IMR-90 (cell line): ENCODE measurements at regions not wholly inside any gene's neighbourhood (a gene's known extent, or its start where the extent isn't known, plus 50 kb on each side); places are given as distances from the start of the nearest gene placed in this dataset.
A peak's percentile ranks its signal among the peaks of the same experiment; 100 is the strongest.

Experiments used
- ATAC-seq: fragments of 200-7000 bp; cut with Tn5 transposase; 2 replicates; pipeline ENCODE4 v1.9.1; 2020; ENCODE audit warnings: low read depth, mild to moderate bottlenecking, moderate library complexity
- BruUV-seq: library from RNA; stranded (reverse); fragments of 400-500 nt; replicated peaks from 2 replicates; lab custom pipeline; 2021; lab: Mats Ljungman, UMichigan
- CTCF ChIA-PET: fragments of 300-600 bp; formaldehyde crosslinking; extraction: SDS; loops from one replicate; lab custom pipeline; 2021; ENCODE audit warnings: antibody characterized with exemption; lab: Yijun Ruan, JAX
- POLR2A ChIA-PET: fragments of 300-600 bp; sonication (Branson Sonifier 250); formaldehyde crosslinking; loops from one replicate; lab custom pipeline; 2022; ENCODE audit warnings: antibody characterized with exemption; ENCODE audit not compliant: unreplicated experiment; lab: Charles Lee
- DNase-seq: peaks from one replicate; pipeline ENCODE4 v3.0.0; 2013
- H2AFZ ChIP-seq: replicated peaks from 2 replicates; pipeline ENCODE3; 2013; ENCODE audit warnings: low read length, mild to moderate bottlenecking; ENCODE audit not compliant: poor library complexity
- H2AK5ac ChIP-seq: 2 replicates; pipeline ENCODE4 v1.6.1; 2013; ENCODE audit warnings: low read depth, low read length, inconsistent platforms
- H2AK9ac ChIP-seq: replicated peaks from 2 replicates; pipeline ENCODE3; 2013; ENCODE audit warnings: mild to moderate bottlenecking, low read depth, low read length, moderate library complexity; ENCODE audit not compliant: poor library complexity
- H2BK120ac ChIP-seq: 2 replicates; pipeline ENCODE4 v1.6.1; 2013; ENCODE audit warnings: low read depth, low read length, inconsistent platforms
- H2BK15ac ChIP-seq: 3 replicates; pipeline ENCODE4 v1.6.1; 2013; ENCODE audit warnings: low read depth, low read length, inconsistent platforms
- H2BK20ac ChIP-seq: 2 replicates; pipeline ENCODE4 v1.6.1; 2013; ENCODE audit warnings: low read depth, mild to moderate bottlenecking, inconsistent platforms, low read length, moderate library complexity
- H2BK5ac ChIP-seq: 2 replicates; pipeline ENCODE4 v1.6.1; 2013; ENCODE audit warnings: mild to moderate bottlenecking, low read depth, low read length, inconsistent platforms; ENCODE audit not compliant: poor library complexity, severe bottlenecking
- H3K14ac ChIP-seq: replicated peaks from 2 replicates; pipeline ENCODE4 v1.6.1; 2013; ENCODE audit warnings: low read depth, low read length, inconsistent platforms
- H3K18ac ChIP-seq: 2 replicates; pipeline ENCODE4 v1.6.1; 2013; ENCODE audit warnings: low read depth, low read length, control low read depth
- H3K23ac ChIP-seq: 2 replicates; pipeline ENCODE4 v1.6.1; 2013; ENCODE audit warnings: low read depth, low read length, inconsistent platforms
- H3K27ac ChIP-seq: 2 replicates; pipeline ENCODE4 v1.5.1; 2013; ENCODE audit warnings: mild to moderate bottlenecking, control low read depth, low read length; ENCODE audit not compliant: insufficient read depth
- H3K27me3 ChIP-seq: 2 replicates; pipeline ENCODE4 v1.6.1; 2013; ENCODE audit warnings: low read length; ENCODE audit not compliant: control insufficient read depth, insufficient read depth
- H3K36me3 ChIP-seq: 2 replicates; pipeline ENCODE4 v1.6.1; 2013; ENCODE audit warnings: low read length, mixed read lengths; ENCODE audit not compliant: control insufficient read depth, insufficient read depth
- H3K4ac ChIP-seq: 2 replicates; pipeline ENCODE4 v1.6.1; 2013; ENCODE audit warnings: low read depth, low read length, inconsistent platforms
- H3K4me1 ChIP-seq: 2 replicates; pipeline ENCODE4 v1.6.1; 2013; ENCODE audit warnings: low read length, mixed read lengths; ENCODE audit not compliant: control insufficient read depth, insufficient read depth
- H3K4me2 ChIP-seq: 2 replicates; pipeline ENCODE4 v1.6.1; 2013; ENCODE audit warnings: low read depth, mild to moderate bottlenecking, control low read depth, low read length, moderate library complexity
- H3K4me3 ChIP-seq: 2 replicates; pipeline ENCODE4 v1.5.1; 2013; ENCODE audit warnings: low read depth, mild to moderate bottlenecking, control low read depth, low read length, moderate library complexity; ENCODE audit not compliant: insufficient read depth
- H3K56ac ChIP-seq: 2 replicates; pipeline ENCODE4 v1.6.1; 2013; ENCODE audit warnings: low read length, inconsistent platforms; ENCODE audit not compliant: insufficient read depth; ENCODE audit errors: extremely low read depth
- H3K79me1 ChIP-seq, 2 experiments: 2 replicates each; pipeline ENCODE4 v1.6.1; 2013; ENCODE audit warnings: low read length in 2 of 2, inconsistent platforms in 1 of 2, low read depth in 1 of 2
- H3K9ac ChIP-seq: 2 replicates; pipeline ENCODE4 v1.6.1; 2013; ENCODE audit warnings: low read depth, low read length, control low read depth
- H3K9me1 ChIP-seq: 2 replicates; pipeline ENCODE4 v1.6.1; 2013; ENCODE audit warnings: low read length, inconsistent platforms; ENCODE audit not compliant: insufficient read depth
- H3K9me3 ChIP-seq: 2 replicates; pipeline ENCODE4 v1.6.1; 2013; ENCODE audit warnings: low read length; ENCODE audit not compliant: control insufficient read depth, insufficient read depth
- H4K20me1 ChIP-seq: 2 replicates; pipeline ENCODE4 v1.6.1; 2013; ENCODE audit warnings: low read length, inconsistent platforms; ENCODE audit not compliant: insufficient read depth
- H4K5ac ChIP-seq: 2 replicates; pipeline ENCODE4 v1.6.1; 2013; ENCODE audit warnings: mild to moderate bottlenecking, low read depth, low read length, control low read depth
- H4K8ac ChIP-seq, 2 experiments: 2 replicates each; pipeline ENCODE4 v1.6.1; 2013; ENCODE audit warnings: low read depth in 2 of 2, low read length in 2 of 2, control low read depth in 1 of 2, inconsistent platforms in 1 of 2
- H4K91ac ChIP-seq: 2 replicates; pipeline ENCODE4 v1.6.1; 2013; ENCODE audit warnings: low read depth, low read length, inconsistent platforms; ENCODE audit not compliant: insufficient read depth
- CEBPB ChIP-seq: IDR thresholded peaks from 2 replicates; pipeline ENCODE4 v1.6.1; 2012; ENCODE audit warnings: low read depth, low read length, improper control_type of control experiment
- CHD1 ChIP-seq: IDR thresholded peaks from 2 replicates; pipeline ENCODE4 v1.6.1; 2012; ENCODE audit warnings: low read depth, low read length, improper control_type of control experiment
- MAFK ChIP-seq: IDR thresholded peaks from 2 replicates; pipeline ENCODE4 v1.6.1; 2012; ENCODE audit warnings: low read depth, low read length, improper control_type of control experiment
- POLR2A ChIP-seq: IDR thresholded peaks from 2 replicates; pipeline ENCODE4 v1.6.1; 2012; ENCODE audit warnings: mild to moderate bottlenecking, low read depth, low read length
- RAD21 ChIP-seq: IDR thresholded peaks from 2 replicates; pipeline ENCODE4 v1.6.1; 2012; ENCODE audit warnings: low read length, improper control_type of control experiment
- dilution Hi-C: fragments of 300-500 bp; cut with HindIII; formaldehyde crosslinking; loops from one replicate; pipeline ENCODE4 v1.14.3; 2018; ENCODE audit warnings: low sequenced_read_pairs; ENCODE audit not compliant: unreplicated experiment
- in situ Hi-C: fragments of 300-500 bp; cut with MboI; formaldehyde crosslinking; loops from 3 replicates; pipeline ENCODE4 v1.14.3; 2019; ENCODE audit warnings: low sequenced_read_pairs, inconsistent platforms, mixed read lengths
- intact Hi-C: fragments of 100-400 bp; cut with micrococcal nuclease; formaldehyde crosslinking; loops from 2 replicates; pipeline ENCODE4 v1.10.0; 2022

GRCh38 chr7:26930845-26931244, 66.5 kb upstream of the SKAP2 start:
- Histone ChIP-seq H3K9me1 (no peaks in the 10 kb centered on the region), H3K27me3 (peaks cover 2% of the 10 kb centered on the region; the same call in 1 of the 2 replicates), H3K4me1 (no peaks in the 10 kb centered on the region), H3K4ac (no peak overlapping the region), H3K18ac (no peak overlapping the region), H4K20me1 (no peaks in the 10 kb centered on the region), H2AFZ (no peak overlapping the region), H3K4me3 (no peak overlapping the region), H2BK15ac (no peak overlapping the region), H4K5ac (no peak overlapping the region), H3K9ac (no peak overlapping the region), H3K4me2 (no peak overlapping the region), H3K14ac (no peak overlapping the region), H3K9me3 (no peaks in the 10 kb centered on the region), H2AK5ac (no peak overlapping the region), H2BK5ac (no peak overlapping the region), H4K91ac (no peak overlapping the region), H3K27ac (no peak overlapping the region), H2BK120ac (no peak overlapping the region), H3K23ac (no peak overlapping the region), H3K56ac (no peak overlapping the region), H2AK9ac (no peak overlapping the region), H2BK20ac (no peak overlapping the region), H3K36me3 (no peaks in the 10 kb centered on the region), H4K8ac (no peak overlapping the region), H3K79me1 (no peaks in the 10 kb centered on the region)
- POLR2A ChIA-PET: interaction anchor here (0.7 kb wide), 1 partner anchor 19 kb away, joined by 14 read pairs; no protein-coding TSS in a partner anchor
- intact Hi-C loops: no loop called here
- no TSS peak for BruUV-seq
- TF ChIP-seq CHD1: no peak
- no peak for TF ChIP-seq CEBPB
- TF ChIP-seq RAD21: no peak
- no peak for TF ChIP-seq POLR2A
- TF ChIP-seq MAFK: peak; percentile 45
- no peak for DNase-seq
- CTCF ChIA-PET: no interaction called here
- ATAC-seq: no peak
- dilution Hi-C loops: no loop called here
- in situ Hi-C loops: no loop called here
